ENCODE measurements at regions not wholly inside any gene's neighbourhood (a gene's known extent, or its start where the extent isn't known, plus 50 kb on each side); places are given as distances from the start of the nearest gene placed in this dataset.

DNA sequence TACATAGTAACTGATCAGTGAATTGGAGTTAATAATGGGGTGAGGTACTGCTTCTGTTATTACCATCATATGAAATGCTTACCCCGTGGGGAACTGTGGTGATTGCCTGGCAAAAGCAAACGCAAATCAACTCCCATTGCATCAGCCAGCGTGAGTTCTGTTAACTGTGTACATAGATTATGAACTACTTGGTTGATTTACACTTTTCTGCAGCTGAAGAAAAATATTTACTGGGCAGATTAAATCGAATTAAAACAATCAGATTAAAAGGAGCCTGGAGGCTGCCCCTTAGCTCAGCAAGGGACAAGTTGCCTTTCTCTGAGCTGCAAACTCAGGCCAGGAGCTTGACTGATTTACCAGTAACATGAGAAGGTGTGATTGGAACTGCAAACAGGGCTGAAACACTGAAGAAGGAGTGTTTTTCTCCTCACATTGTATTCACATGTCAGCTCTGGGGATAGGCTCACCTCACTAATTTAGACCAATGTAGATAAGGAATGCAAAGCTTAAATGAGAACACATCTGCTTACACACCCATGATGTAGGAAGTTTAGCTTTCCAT is 220.1 kb downstream of the OSR1 start:
- H3K9me2 ChIP-seq (replicated peaks; ENCODE audit: low read length) = no peaks in the 10 kb centered on the region
- ChIA-PET POLR2A (ENCODE audit: unreplicated experiment) (interaction anchor here (0.6 to 0.8 kb wide), 2 partner anchors 32 to 64 kb away, joined by 3 to 6 read pairs; no protein-coding TSS in a partner anchor), CTCF (interaction anchor here (0.5 kb wide), 1 partner anchor 141 kb away, joined by 12 read pairs; no protein-coding TSS in a partner anchor)
- H3K27me3 ChIP-seq (ENCODE audit: low read length) = no peaks in the 10 kb centered on the region
- no peaks in the 10 kb centered on the region for H3K79me2 ChIP-seq (ENCODE audit: low read length)
- no peaks in the 10 kb centered on the region for H3K36me3 ChIP-seq (ENCODE audit: low read depth, low read length)
- H3K4me3 ChIP-seq (ENCODE audit: low read length) = no peak overlapping the region
- no peaks in the 10 kb centered on the region for H4K20me1 ChIP-seq (ENCODE audit: low read length)
- no peak for DNase-seq
- intact Hi-C loops (cut with micrococcal nuclease) = no loop called here
- H3K4me1 ChIP-seq (ENCODE audit: insufficient read depth, low read length) = peaks cover 52% of the 10 kb centered on the region
- no peak overlapping the region for H3K4me2 ChIP-seq (ENCODE audit: low read length)
- peaks cover 6% of the 10 kb centered on the region for H3F3A ChIP-seq (ENCODE audit: low read length, unreplicated experiment)
- TF ChIP-seq EZH2phosphoT487 (IDR thresholded peaks at IDR 0.05; ENCODE audit: borderline replicate concordance, low read length) (no peak), EZH2 (IDR thresholded peaks at IDR 0.05; ENCODE audit: low read length, unreplicated experiment) (no peak)
- TF ChIP-seq, protein P1, sequence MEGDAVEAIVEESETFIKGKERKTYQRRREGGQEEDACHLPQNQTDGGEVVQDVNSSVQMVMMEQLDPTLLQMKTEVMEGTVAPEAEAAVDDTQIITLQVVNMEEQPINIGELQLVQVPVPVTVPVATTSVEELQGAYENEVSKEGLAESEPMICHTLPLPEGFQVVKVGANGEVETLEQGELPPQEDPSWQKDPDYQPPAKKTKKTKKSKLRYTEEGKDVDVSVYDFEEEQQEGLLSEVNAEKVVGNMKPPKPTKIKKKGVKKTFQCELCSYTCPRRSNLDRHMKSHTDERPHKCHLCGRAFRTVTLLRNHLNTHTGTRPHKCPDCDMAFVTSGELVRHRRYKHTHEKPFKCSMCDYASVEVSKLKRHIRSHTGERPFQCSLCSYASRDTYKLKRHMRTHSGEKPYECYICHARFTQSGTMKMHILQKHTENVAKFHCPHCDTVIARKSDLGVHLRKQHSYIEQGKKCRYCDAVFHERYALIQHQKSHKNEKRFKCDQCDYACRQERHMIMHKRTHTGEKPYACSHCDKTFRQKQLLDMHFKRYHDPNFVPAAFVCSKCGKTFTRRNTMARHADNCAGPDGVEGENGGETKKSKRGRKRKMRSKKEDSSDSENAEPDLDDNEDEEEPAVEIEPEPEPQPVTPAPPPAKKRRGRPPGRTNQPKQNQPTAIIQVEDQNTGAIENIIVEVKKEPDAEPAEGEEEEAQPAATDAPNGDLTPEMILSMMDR (conservative IDR thresholded peaks at IDR 0.05; ENCODE audit: low read depth, low read length) = no peak
- H3K27ac ChIP-seq (ENCODE audit: low read length) = no peak overlapping the region
- H3K9me3 ChIP-seq (ENCODE audit: low read length) = no peaks in the 10 kb centered on the region
- no peak overlapping the region for H3K9ac ChIP-seq (ENCODE audit: low read length)
- BruUV-seq (replicated peaks) = no TSS peak
- 0 out of 2 replicates have a peak overlapping the region, but pooled peaks have one; percentile 27 for H2AFZ ChIP-seq (ENCODE audit: low read length)
- no peak for ATAC-seq

DNA sequence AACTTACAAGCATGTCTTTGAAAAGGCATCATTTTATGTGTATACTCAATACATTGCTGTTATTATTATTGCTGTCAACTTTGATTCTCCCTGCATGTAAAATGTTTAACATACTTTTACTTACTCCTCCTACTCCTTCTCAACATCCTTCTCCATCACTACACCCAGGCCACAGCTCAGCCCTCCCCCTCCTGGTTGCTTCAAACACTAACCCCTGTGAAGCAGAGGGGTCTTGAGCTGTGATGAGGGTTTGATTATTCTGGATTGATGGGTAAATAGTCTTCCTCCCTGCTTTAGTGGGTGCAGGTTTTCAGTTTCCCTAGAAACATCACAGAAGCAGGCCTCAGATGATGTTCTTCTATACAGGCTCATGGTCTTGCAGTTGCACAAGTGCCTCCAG is 221.0 kb downstream of the OSR1 start:
- intact Hi-C loops (cut with micrococcal nuclease) = no loop called here
- POLR2A ChIA-PET (ENCODE audit: unreplicated experiment) = interaction anchor here (0.8 kb wide), 1 partner anchor 33 kb away, joined by 6 read pairs; no protein-coding TSS in a partner anchor
- no peak overlapping the region for H2AFZ ChIP-seq (ENCODE audit: low read length)
- H3K79me2 ChIP-seq (ENCODE audit: low read length) = no peaks in the 10 kb centered on the region
- H3K27me3 ChIP-seq (ENCODE audit: low read length) = no peaks in the 10 kb centered on the region
- no peak overlapping the region for H3K4me2 ChIP-seq (ENCODE audit: low read length)
- H3K4me1 ChIP-seq (ENCODE audit: insufficient read depth, low read length) = peaks cover 45% of the 10 kb centered on the region
- H3K9me3 ChIP-seq (ENCODE audit: low read length) = no peaks in the 10 kb centered on the region
- no peak overlapping the region for H3K9ac ChIP-seq (ENCODE audit: low read length)
- ATAC-seq (no peak), DNase-seq (no peak)
- H3K4me3 ChIP-seq (ENCODE audit: low read length) = no peak overlapping the region
- H3F3A ChIP-seq (ENCODE audit: low read length, unreplicated experiment) = peaks cover 6% of the 10 kb centered on the region
- no peaks in the 10 kb centered on the region for H4K20me1 ChIP-seq (ENCODE audit: low read length)
- H3K27ac ChIP-seq (ENCODE audit: low read length) = no peak overlapping the region
- TF ChIP-seq, protein P1 (conservative IDR thresholded peaks at IDR 0.05; ENCODE audit: low read depth, low read length) = no peak
- TF ChIP-seq EZH2 (IDR thresholded peaks at IDR 0.05; ENCODE audit: low read length, unreplicated experiment) (no peak), EZH2phosphoT487 (IDR thresholded peaks at IDR 0.05; ENCODE audit: borderline replicate concordance, low read length) (no peak)
- CTCF ChIA-PET = interaction anchor here (0.6 kb wide), 1 partner anchor 163 kb away, joined by 3 read pairs; no protein-coding TSS in a partner anchor
- H3K36me3 ChIP-seq (ENCODE audit: low read depth, low read length) = no peaks in the 10 kb centered on the region
- no peaks in the 10 kb centered on the region for H3K9me2 ChIP-seq (replicated peaks; ENCODE audit: low read length)
- BruUV-seq (replicated peaks) = no TSS peak

DNA sequence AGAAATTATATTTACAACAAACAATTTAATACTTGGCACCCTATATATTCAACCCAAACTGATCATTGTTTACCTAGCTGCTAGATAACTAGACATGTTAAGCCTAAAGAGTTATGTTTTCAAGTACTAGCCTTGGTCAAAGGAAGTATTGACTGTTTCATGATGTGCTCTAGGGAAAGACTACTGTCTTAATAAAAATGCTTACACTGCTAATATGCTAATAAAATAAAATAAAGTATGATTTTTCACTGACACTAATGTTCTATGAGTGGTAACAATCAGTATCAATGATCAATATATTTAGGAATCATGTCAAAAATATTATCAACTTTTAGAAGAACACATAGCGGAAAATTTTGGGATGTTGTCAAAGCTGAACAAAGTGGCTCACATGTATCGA is 225.5 kb downstream of the OSR1 start:
- DNase-seq (no peak), ATAC-seq (no peak)
- H3K27ac ChIP-seq (ENCODE audit: low read length) = no peak overlapping the region
- POLR2A ChIA-PET (ENCODE audit: unreplicated experiment) = no interaction called here
- H3K79me2 ChIP-seq (ENCODE audit: low read length) = no peaks in the 10 kb centered on the region
- CTCF ChIA-PET = no interaction called here
- no peak for TF ChIP-seq EZH2phosphoT487 (IDR thresholded peaks at IDR 0.05; ENCODE audit: borderline replicate concordance, low read length)
- TF ChIP-seq, protein P1 (conservative IDR thresholded peaks at IDR 0.05; ENCODE audit: low read depth, low read length) = no peak
- TF ChIP-seq EZH2 (IDR thresholded peaks at IDR 0.05; ENCODE audit: low read length, unreplicated experiment) = no peak
- H4K20me1 ChIP-seq (ENCODE audit: low read length) = no peaks in the 10 kb centered on the region
- no TSS peak for BruUV-seq (replicated peaks)
- H3K27me3 ChIP-seq (ENCODE audit: low read length) = no peaks in the 10 kb centered on the region
- H3K36me3 ChIP-seq (ENCODE audit: low read depth, low read length) = no peaks in the 10 kb centered on the region
- peaks cover 20% of the 10 kb centered on the region for H3K4me1 ChIP-seq (ENCODE audit: insufficient read depth, low read length)
- H3K4me3 ChIP-seq (ENCODE audit: low read length) = no peak overlapping the region
- H3F3A ChIP-seq (ENCODE audit: low read length, unreplicated experiment) = no peaks in the 10 kb centered on the region
- no peaks in the 10 kb centered on the region for H3K9me3 ChIP-seq (ENCODE audit: low read length)
- intact Hi-C loops (cut with micrococcal nuclease) = no loop called here
- no peak overlapping the region for H3K4me2 ChIP-seq (ENCODE audit: low read length)
- H2AFZ ChIP-seq (ENCODE audit: low read length) = no peak overlapping the region
- H3K9ac ChIP-seq (ENCODE audit: low read length) = no peak overlapping the region
- H3K9me2 ChIP-seq (replicated peaks; ENCODE audit: low read length) = no peaks in the 10 kb centered on the region
